H9 (cell line): ENCODE measurements at regions not wholly inside any gene's neighbourhood (a gene's known extent, or its start where the extent isn't known, plus 50 kb on each side); places are given as distances from the start of the nearest gene placed in this dataset.

Experiments
- DNase-seq: peaks from one replicate; pipeline ENCODE4 v3.0.0-alpha.2; 2017
- H2AFZ ChIP-seq: one replicate; pipeline ENCODE4 v1.6.1; 2013; ENCODE audit warnings: mild to moderate bottlenecking, low read length, control low read depth, moderate library complexity
- H2AK5ac ChIP-seq: 2 replicates; pipeline ENCODE4 v1.6.1; 2013; ENCODE audit warnings: low read length, control low read depth, mixed read lengths; ENCODE audit not compliant: insufficient read length
- H2BK120ac ChIP-seq: one replicate; pipeline ENCODE4 v1.6.1; 2013; ENCODE audit warnings: low read depth, mild to moderate bottlenecking, low read length, control low read depth, inconsistent platforms; ENCODE audit not compliant: poor library complexity, severe bottlenecking
- H2BK12ac ChIP-seq: 2 replicates; pipeline ENCODE4 v1.6.1; 2013; ENCODE audit warnings: low read length, control low read depth, mixed read lengths, low read depth; ENCODE audit not compliant: insufficient read length
- H2BK15ac ChIP-seq: 2 replicates; pipeline ENCODE4 v1.6.1; 2013; ENCODE audit warnings: low read depth, low read length, control low read depth
- H2BK20ac ChIP-seq: one replicate; pipeline ENCODE4 v1.6.1; 2013; ENCODE audit warnings: low read depth, mild to moderate bottlenecking, low read length, control low read depth, inconsistent platforms; ENCODE audit not compliant: poor library complexity, severe bottlenecking
- H2BK5ac ChIP-seq: 2 replicates; pipeline ENCODE4 v1.6.1; 2013; ENCODE audit warnings: low read length, control low read depth, mixed read lengths; ENCODE audit not compliant: insufficient read length
- H3K14ac ChIP-seq: 2 replicates; pipeline ENCODE4 v1.6.1; 2013; ENCODE audit warnings: low read length, control low read depth; ENCODE audit not compliant: insufficient read depth
- H3K18ac ChIP-seq: 2 replicates; pipeline ENCODE4 v1.6.1; 2013; ENCODE audit warnings: low read depth, mild to moderate bottlenecking, mixed read lengths, low read length, control low read depth; ENCODE audit not compliant: insufficient read length
- H3K23ac ChIP-seq: 2 replicates; pipeline ENCODE4 v1.6.1; 2013; ENCODE audit warnings: low read length, control low read depth, mixed read lengths, low read depth; ENCODE audit not compliant: insufficient read length
- H3K23me2 ChIP-seq: 2 replicates; pipeline ENCODE4 v1.6.1; 2013; ENCODE audit warnings: low read depth, mild to moderate bottlenecking, mixed read lengths, low read length, control low read depth; ENCODE audit not compliant: insufficient read length, poor library complexity, severe bottlenecking
- H3K27ac ChIP-seq: 2 replicates; pipeline ENCODE4 v1.5.1; 2013; ENCODE audit warnings: low read length, control low read depth, mixed read lengths, low read depth; ENCODE audit not compliant: insufficient read length
- H3K27me3 ChIP-seq: 2 replicates; pipeline ENCODE4 v1.6.1; 2013; ENCODE audit warnings: low read length, control low read depth, inconsistent platforms; ENCODE audit not compliant: insufficient read depth
- H3K4ac ChIP-seq: 2 replicates; pipeline ENCODE4 v1.6.1; 2013; ENCODE audit warnings: low read depth, mild to moderate bottlenecking, control low read depth, inconsistent platforms, low read length, moderate library complexity
- H3K4me1 ChIP-seq: 2 replicates; pipeline ENCODE4 v1.6.1; 2013; ENCODE audit warnings: low read length, control low read depth, inconsistent platforms; ENCODE audit not compliant: insufficient read depth
- H3K4me2 ChIP-seq: 2 replicates; pipeline ENCODE4 v1.6.1; 2013; ENCODE audit warnings: low read length, control low read depth, mixed read lengths; ENCODE audit not compliant: insufficient read length, insufficient read depth
- H3K56ac ChIP-seq: 2 replicates; pipeline ENCODE4 v1.6.1; 2013; ENCODE audit warnings: low read depth, mild to moderate bottlenecking, mixed read lengths, low read length, control low read depth; ENCODE audit not compliant: insufficient read length
- H3K79me1 ChIP-seq: 2 replicates; pipeline ENCODE4 v1.6.1; 2013; ENCODE audit warnings: low read depth, mild to moderate bottlenecking, moderate library complexity, low read length, control low read depth, inconsistent platforms; ENCODE audit not compliant: insufficient read depth, poor library complexity, severe bottlenecking
- H3K79me2 ChIP-seq: 2 replicates; pipeline ENCODE4 v1.6.1; 2013; ENCODE audit warnings: low read length, control low read depth, inconsistent platforms; ENCODE audit not compliant: insufficient read depth
- H3K9ac ChIP-seq: 2 replicates; pipeline ENCODE4 v1.6.1; 2013; ENCODE audit warnings: low read length, control low read depth, mixed read lengths; ENCODE audit not compliant: insufficient read length; ENCODE audit errors: extremely low read depth
- H3K9me3 ChIP-seq: one replicate; pipeline ENCODE4 v1.6.1; 2013; ENCODE audit warnings: low read depth, low read length, inconsistent platforms; ENCODE audit not compliant: control insufficient read depth
- H3T11ph ChIP-seq: one replicate; pipeline ENCODE4 v1.6.1; 2013; ENCODE audit warnings: mild to moderate bottlenecking, low read length, control low read depth, inconsistent platforms
- H4K20me1 ChIP-seq: one replicate; pipeline ENCODE4 v1.6.1; 2013; ENCODE audit not compliant: control insufficient read depth, insufficient read length, insufficient read depth
- H4K5ac ChIP-seq: 2 replicates; pipeline ENCODE4 v1.6.1; 2013; ENCODE audit warnings: low read depth, mild to moderate bottlenecking, mixed read lengths, low read length, control low read depth; ENCODE audit not compliant: insufficient read length
- H4K8ac ChIP-seq: replicated peaks from 2 replicates; pipeline ENCODE4 v1.6.1; 2013; ENCODE audit warnings: low read length, control low read depth, mixed read lengths, low read depth; ENCODE audit not compliant: insufficient read length
- H4K91ac ChIP-seq: 2 replicates; pipeline ENCODE4 v1.6.1; 2013; ENCODE audit warnings: low read depth, mild to moderate bottlenecking, moderate library complexity, mixed read lengths, low read length, control low read depth; ENCODE audit not compliant: insufficient read length
- H3K27ac Mint-ChIP-seq, 3 experiments: 2 replicates in 2 of 3; 3 replicates in 1 of 3; pipeline ENCODE4 v1.8.0; 2020 to 2021; ENCODE audit warnings: mixed read lengths in 3 of 3, mild to moderate bottlenecking in 1 of 3, moderate library complexity in 1 of 3
- H3K27me3 Mint-ChIP-seq: 2 replicates; pipeline ENCODE4 v1.8.0; 2021; ENCODE audit warnings: low read depth, mild to moderate bottlenecking, moderate library complexity, mixed read lengths
- H3K36me3 Mint-ChIP-seq, 3 experiments: 2 replicates in 2 of 3; 3 replicates in 1 of 3; pipeline ENCODE4 v1.8.0; 2020 to 2021; ENCODE audit warnings: low read depth in 3 of 3, mixed read lengths in 3 of 3; ENCODE audit not compliant: insufficient read depth in 1 of 3
- H3K4me1 Mint-ChIP-seq, 2 experiments: 2 replicates each; pipeline ENCODE4 v1.8.0; 2020; ENCODE audit warnings: mixed read lengths in 2 of 2
- H3K4me3 Mint-ChIP-seq, 2 experiments: 2 replicates in 1 of 2; 3 replicates in 1 of 2; pipeline ENCODE4 v1.8.0; 2020 to 2021; ENCODE audit warnings: mild to moderate bottlenecking in 2 of 2, mixed read lengths in 2 of 2, moderate library complexity in 1 of 2
- H3K9me3 Mint-ChIP-seq, 2 experiments: 2 replicates in 1 of 2; 3 replicates in 1 of 2; pipeline ENCODE4 v1.8.0; 2020; ENCODE audit warnings: mild to moderate bottlenecking in 2 of 2, mixed read lengths in 2 of 2, moderate library complexity in 1 of 2
- CTCF ChIP-seq: fragments of 200-600 bp; sonication (generic); conservative IDR thresholded peaks from 3 replicates; pipeline ENCODE4 v1.8.0; 2021; ENCODE audit warnings: antibody characterized with exemption, mild to moderate bottlenecking
- WGBS: extraction: QIAGEN DNeasy Blood & Tissue Kit; methylation state at CpG from one replicate; pipeline ENCODE4 v1.1.7; 2013; ENCODE audit warnings: missing lambda C conversion rate, low lambda C conversion rate, mixed read lengths; ENCODE audit not compliant: insufficient read length; ENCODE audit errors: extremely low coverage; 5-methylcytosine and 5-hydroxymethylcytosine counted together

GRCh38 chr6:148240861-148241477 is 101.7 kb upstream of the SASH1 start:
- Histone ChIP-seq H3T11ph (no peak overlapping the region), H3K23ac (no peak overlapping the region), H3K14ac (no peak overlapping the region), H3K79me1 (no peaks in the 10 kb centered on the region), H3K27ac (no peak overlapping the region), H3K9me3 (no peaks in the 10 kb centered on the region), H4K8ac (no peak overlapping the region), H2BK15ac (no peak overlapping the region), H3K9ac (no peak overlapping the region), H2AK5ac (no peak overlapping the region), H3K27me3 (no peaks in the 10 kb centered on the region), H3K23me2 (no peaks in the 10 kb centered on the region), H2BK12ac (no peak overlapping the region), H4K5ac (no peak overlapping the region), H3K18ac (no peak overlapping the region), H2BK120ac (no peak overlapping the region), H3K56ac (no peak overlapping the region), H3K79me2 (no peaks in the 10 kb centered on the region), H4K91ac (no peak overlapping the region), H2BK20ac (no peak overlapping the region), H3K4me2 (no peak overlapping the region), H4K20me1 (no peaks in the 10 kb centered on the region), H3K4ac (no peak overlapping the region), H2BK5ac (no peak overlapping the region), H2AFZ (no peak overlapping the region), H3K4me1 (no peaks in the 10 kb centered on the region)
- Mint-ChIP-seq H3K36me3 (no peaks in the 10 kb centered on the region; a peak in 1 of 7 replicates), H3K27me3 (no peaks in the 10 kb centered on the region), H3K4me3 (no peak overlapping the region), H3K4me1 (peaks cover 10 to 23% of the 10 kb centered on the region in 2 experiments), H3K9me3 (no peaks in the 10 kb centered on the region), H3K27ac (no peak overlapping the region)
- no peak for TF ChIP-seq CTCF
- WGBS, result no CpG with 5 or more reads among the region's 3 CpGs
- no peak for DNase-seq
